ENCODE measurements at regions not wholly inside any gene's neighbourhood (a gene's known extent, or its start where the extent isn't known, plus 50 kb on each side); places are given as distances from the start of the nearest gene placed in this dataset.

DNA sequence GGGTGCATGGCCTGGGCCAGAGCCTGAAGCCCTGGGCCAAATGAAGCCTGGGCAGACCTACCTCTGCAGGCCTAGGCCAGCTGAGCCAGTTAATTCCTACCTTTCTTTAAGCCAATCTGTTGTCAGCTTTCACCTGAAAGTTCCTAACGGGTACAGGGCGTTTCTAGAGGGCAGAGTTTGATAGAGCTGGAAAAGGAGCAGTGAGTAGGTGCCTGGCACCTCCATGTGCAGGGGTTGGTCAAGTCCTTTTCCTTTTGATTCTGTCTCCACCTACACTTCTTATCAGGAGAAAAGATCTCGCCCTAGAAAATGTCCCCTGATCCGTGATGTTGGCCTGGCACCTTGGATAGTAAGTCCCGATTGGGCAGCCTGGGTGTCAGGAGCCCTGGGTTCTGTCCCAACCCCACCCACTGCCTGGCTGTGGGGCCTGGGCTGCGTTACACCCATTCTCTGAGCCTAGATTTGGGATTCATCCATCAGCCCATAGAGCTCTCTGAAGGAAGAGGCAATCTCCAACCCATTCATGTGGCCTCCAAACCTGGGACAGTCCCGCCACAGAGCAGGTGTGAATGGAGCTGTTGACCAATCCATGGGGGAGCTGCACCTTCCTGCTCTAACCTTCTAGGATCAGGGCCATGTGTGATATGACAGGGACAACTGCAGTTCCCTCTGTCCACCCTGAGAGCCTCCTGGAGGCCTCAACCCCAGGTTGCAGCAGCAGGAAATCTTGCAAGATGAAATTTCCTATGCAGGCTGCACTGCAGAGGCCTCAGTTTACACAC lies 304.3 kb downstream of the MATN1 start:
- Histone ChIP-seq H3K27ac (ENCODE audit: low read depth, low read length, severe bottlenecking) (no peak overlapping the region), H3K36me3 (ENCODE audit: control insufficient read depth, insufficient read depth, low read length) (no peaks in the 10 kb centered on the region), H3K4me1 (ENCODE audit: control insufficient read depth, insufficient read depth, low read length, poor library complexity, severe bottlenecking) (no peaks in the 10 kb centered on the region), H3K9me3 (ENCODE audit: control insufficient read depth, low read length) (no peaks in the 10 kb centered on the region), H3K4me3 (ENCODE audit: extremely low read depth, insufficient read depth, low read length, poor library complexity, severe bottlenecking) (no peak overlapping the region)
- 89% methylated on average over 3 of the region's 7 CpGs for WGBS, 2 experiments (ENCODE audit: insufficient coverage in 2 of 2)

GRCh38 chr1:30418061-30418938 lies 305.1 kb downstream of the MATN1 start:
- Histone ChIP-seq H3K4me1 (ENCODE audit: control insufficient read depth, insufficient read depth, low read length, poor library complexity, severe bottlenecking) (peaks cover 2% of the 10 kb centered on the region), H3K4me3 (ENCODE audit: extremely low read depth, insufficient read depth, low read length, poor library complexity, severe bottlenecking) (no peak overlapping the region), H3K36me3 (ENCODE audit: control insufficient read depth, insufficient read depth, low read length) (no peaks in the 10 kb centered on the region), H3K9me3 (ENCODE audit: control insufficient read depth, low read length) (no peaks in the 10 kb centered on the region), H3K27ac (ENCODE audit: low read depth, low read length, severe bottlenecking) (no peak overlapping the region)
- 76 to 89% methylated on average over 7 to 8 of the region's 10 CpGs for WGBS, 2 experiments (ENCODE audit: insufficient coverage in 2 of 2)

DNA sequence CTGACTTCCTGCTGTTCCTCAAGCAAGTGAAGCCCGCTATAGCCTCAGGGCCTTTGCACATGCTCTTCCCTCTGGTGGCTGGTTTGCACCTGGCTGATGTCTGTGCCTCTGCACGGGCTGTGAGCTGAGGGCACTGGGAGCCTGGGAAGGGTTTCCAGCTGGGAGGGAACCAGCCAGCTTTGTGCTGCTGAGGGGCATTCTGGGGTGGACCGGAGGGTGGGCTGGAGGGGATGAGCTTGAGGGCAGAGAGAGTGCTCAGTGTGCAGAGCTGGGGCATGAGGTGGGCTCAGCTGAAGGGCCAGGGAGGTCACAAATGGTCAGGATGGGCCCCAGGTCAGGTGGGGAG lies 305.7 kb downstream of the MATN1 start:
- Histone ChIP-seq H3K4me3 (ENCODE audit: extremely low read depth, insufficient read depth, low read length, poor library complexity, severe bottlenecking) (no peak overlapping the region), H3K27ac (ENCODE audit: low read depth, low read length, severe bottlenecking) (no peak overlapping the region), H3K9me3 (ENCODE audit: control insufficient read depth, low read length) (no peaks in the 10 kb centered on the region), H3K4me1 (ENCODE audit: control insufficient read depth, insufficient read depth, low read length, poor library complexity, severe bottlenecking) (peaks cover 6% of the 10 kb centered on the region), H3K36me3 (ENCODE audit: control insufficient read depth, insufficient read depth, low read length) (no peaks in the 10 kb centered on the region)
- WGBS, 2 experiments (ENCODE audit: insufficient coverage in 2 of 2): 70 to 94% methylated on average over 2 of the region's 3 CpGs

GRCh38 chr1:30417001-30417700 lies 306.2 kb downstream of the MATN1 start:
- H3K4me1 ChIP-seq (ENCODE audit: control insufficient read depth, insufficient read depth, low read length, poor library complexity, severe bottlenecking): peaks cover 10% of the 10 kb centered on the region
- WGBS, 2 experiments (ENCODE audit: insufficient coverage in 2 of 2): 80 to 83% methylated on average over 7 of the region's 11 CpGs

DNA sequence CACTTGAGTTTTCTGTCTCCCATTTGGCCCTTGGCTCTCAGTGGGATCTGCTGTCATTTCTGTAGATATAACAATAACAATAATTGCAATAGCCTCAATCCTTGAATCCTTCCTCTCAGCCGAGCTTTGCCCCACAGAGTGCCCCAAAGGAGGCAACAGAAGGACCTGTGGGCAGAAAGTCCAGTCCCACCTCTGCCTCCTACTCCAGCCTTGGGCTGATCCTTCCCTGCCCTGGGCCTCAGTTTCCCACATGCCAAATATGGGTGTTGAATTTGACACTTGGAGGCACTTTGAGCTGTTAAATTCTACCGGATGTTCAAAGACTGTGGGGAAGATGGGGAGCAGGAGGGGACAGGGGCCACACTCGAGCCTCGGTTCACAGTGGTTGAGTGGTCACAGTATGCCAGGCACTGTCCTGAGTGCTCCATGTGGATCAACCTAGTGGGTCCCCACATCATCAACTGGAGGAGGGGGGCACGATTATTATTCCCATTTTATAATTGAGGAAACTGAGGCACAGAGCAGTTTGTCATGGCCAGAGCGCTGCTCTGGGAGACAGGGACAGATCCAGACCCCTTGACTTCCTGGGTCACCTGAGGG lies 307.1 kb downstream of the MATN1 start:
- H3K4me1 ChIP-seq (ENCODE audit: control insufficient read depth, insufficient read depth, low read length, poor library complexity, severe bottlenecking): peaks cover 10% of the 10 kb centered on the region
- 63 to 66% methylated on average over 6 of the region's 6 CpGs for WGBS, 2 experiments (ENCODE audit: insufficient coverage in 2 of 2)
- H3K9me3 ChIP-seq (ENCODE audit: control insufficient read depth, low read length): no peaks in the 10 kb centered on the region
- no peak overlapping the region for H3K4me3 ChIP-seq (ENCODE audit: extremely low read depth, insufficient read depth, low read length, poor library complexity, severe bottlenecking)
- no peaks in the 10 kb centered on the region for H3K36me3 ChIP-seq (ENCODE audit: control insufficient read depth, insufficient read depth, low read length)
- no peak overlapping the region for H3K27ac ChIP-seq (ENCODE audit: low read depth, low read length, severe bottlenecking)

More at GRCh38 chr1:30417001-30417700, 306.2 kb downstream of the MATN1 start:
- no peaks in the 10 kb centered on the region for H3K36me3 ChIP-seq (ENCODE audit: control insufficient read depth, insufficient read depth, low read length)
- H3K9me3 ChIP-seq (ENCODE audit: control insufficient read depth, low read length): no peaks in the 10 kb centered on the region
- no peak overlapping the region for H3K4me3 ChIP-seq (ENCODE audit: extremely low read depth, insufficient read depth, low read length, poor library complexity, severe bottlenecking)
- H3K27ac ChIP-seq (ENCODE audit: low read depth, low read length, severe bottlenecking): no peak overlapping the region

DNA sequence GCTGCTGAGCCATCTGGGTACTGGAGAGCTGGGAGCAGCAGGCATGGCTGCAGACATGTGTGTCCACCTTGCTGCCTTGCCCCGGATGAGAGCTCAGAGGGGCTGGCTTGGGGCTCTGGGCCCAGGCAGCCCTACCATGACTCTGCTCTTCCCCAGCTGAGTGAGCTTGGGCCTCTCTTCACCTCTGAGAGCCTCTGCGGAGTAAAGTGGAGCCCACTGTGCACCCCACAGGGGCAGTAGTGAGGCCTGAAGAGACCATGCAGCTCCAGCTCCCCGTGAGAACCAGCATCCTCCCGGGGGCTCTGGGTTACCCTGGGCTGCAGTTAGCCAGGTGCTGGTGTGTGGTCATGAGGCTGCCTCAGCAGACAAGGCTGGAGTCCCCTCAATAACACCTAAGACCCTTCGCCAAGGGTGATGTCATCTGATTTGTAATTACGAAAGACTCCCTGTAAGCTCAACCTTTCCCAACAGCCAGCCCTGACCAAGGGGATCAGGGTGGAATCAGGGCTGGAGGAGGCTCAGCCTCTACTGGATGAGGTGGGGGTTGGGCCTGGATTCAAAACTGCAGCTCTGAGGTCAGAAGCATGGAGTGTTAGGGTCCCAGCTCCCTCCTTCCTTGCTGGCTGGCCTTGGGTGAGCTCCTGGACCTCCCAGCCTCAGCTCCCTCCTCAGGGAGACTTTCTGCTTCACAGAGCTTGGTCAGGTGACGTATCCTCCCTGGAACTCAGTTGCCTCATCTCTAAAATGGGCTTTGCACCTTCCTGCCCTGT lies 308.0 kb downstream of the MATN1 start:
- H3K4me3 ChIP-seq (ENCODE audit: extremely low read depth, insufficient read depth, low read length, poor library complexity, severe bottlenecking): no peak overlapping the region
- no peak overlapping the region for H3K27ac ChIP-seq (ENCODE audit: low read depth, low read length, severe bottlenecking)
- H3K9me3 ChIP-seq (ENCODE audit: control insufficient read depth, low read length): no peaks in the 10 kb centered on the region
- H3K36me3 ChIP-seq (ENCODE audit: control insufficient read depth, insufficient read depth, low read length): no peaks in the 10 kb centered on the region
- 91 to 92% methylated on average over 2 to 3 of the region's 7 CpGs for WGBS, 2 experiments (ENCODE audit: insufficient coverage in 2 of 2)
- peaks cover 10% of the 10 kb centered on the region for H3K4me1 ChIP-seq (ENCODE audit: control insufficient read depth, insufficient read depth, low read length, poor library complexity, severe bottlenecking)

DNA sequence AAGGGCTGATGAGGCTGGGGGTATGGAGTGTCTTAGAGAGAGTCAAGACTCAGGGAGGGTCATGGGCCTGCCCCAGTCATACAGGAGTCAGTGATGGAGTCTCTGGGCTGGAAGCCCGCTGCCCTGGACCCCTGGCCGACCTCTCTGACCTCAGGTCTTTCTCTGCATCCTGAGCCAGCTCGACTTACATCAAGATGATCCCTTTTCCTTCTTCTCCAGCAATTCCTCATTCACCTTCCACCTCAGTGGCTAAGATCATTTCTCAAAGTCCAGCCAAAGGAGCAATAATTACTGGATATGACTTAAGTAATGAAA lies 308.6 kb downstream of the MATN1 start:
- no peak overlapping the region for H3K27ac ChIP-seq (ENCODE audit: low read depth, low read length, severe bottlenecking)
- H3K36me3 ChIP-seq (ENCODE audit: control insufficient read depth, insufficient read depth, low read length): no peaks in the 10 kb centered on the region
- peaks cover 10% of the 10 kb centered on the region for H3K4me1 ChIP-seq (ENCODE audit: control insufficient read depth, insufficient read depth, low read length, poor library complexity, severe bottlenecking)
- H3K9me3 ChIP-seq (ENCODE audit: control insufficient read depth, low read length): no peaks in the 10 kb centered on the region
- WGBS, 2 experiments (ENCODE audit: insufficient coverage in 2 of 2): 89 to 100% methylated on average over 2 to 3 of the region's 3 CpGs
- no peak overlapping the region for H3K4me3 ChIP-seq (ENCODE audit: extremely low read depth, insufficient read depth, low read length, poor library complexity, severe bottlenecking)

DNA sequence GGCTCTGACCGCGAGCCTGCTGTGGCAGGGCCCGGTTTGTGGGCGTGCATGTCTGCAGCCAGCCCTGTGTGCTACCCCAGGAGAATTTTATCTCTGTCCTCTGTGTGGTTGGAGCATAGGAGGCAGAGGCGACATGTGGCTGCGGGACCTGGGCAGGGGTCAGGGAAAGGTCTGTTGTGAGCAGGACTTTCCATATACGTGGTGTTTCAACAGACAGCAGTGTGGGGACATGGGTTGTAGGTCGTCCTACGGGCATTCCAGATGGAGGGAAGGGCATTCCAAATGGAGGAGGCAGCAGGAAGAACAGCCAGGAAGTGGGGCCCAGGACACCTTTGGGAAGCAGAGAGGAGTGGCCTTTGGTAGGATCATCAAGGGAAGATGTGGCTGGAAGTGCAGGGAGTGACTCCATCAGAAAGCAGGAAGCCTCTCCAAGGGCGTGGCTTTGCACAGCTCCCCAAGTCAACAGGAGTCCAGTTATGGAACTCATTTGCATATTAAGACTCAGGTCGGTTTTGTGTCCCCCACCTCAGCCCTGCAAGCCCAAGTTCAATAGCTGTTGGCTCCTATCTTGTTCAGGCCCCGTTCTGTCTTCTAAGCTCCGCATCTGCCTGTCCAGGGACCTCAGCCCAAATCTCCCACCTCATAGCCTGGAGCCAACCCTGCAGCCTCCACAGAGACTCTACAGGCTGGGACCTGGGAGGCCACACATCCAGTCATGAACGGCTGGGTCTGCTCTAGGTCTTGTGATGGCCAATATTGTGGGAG lies 309.1 kb downstream of the MATN1 start:
- WGBS, 2 experiments (ENCODE audit: insufficient coverage in 2 of 2): 83 to 84% methylated on average over 12 of the region's 14 CpGs
- Histone ChIP-seq H3K27ac (ENCODE audit: low read depth, low read length, severe bottlenecking) (no peak overlapping the region), H3K4me3 (ENCODE audit: extremely low read depth, insufficient read depth, low read length, poor library complexity, severe bottlenecking) (no peak overlapping the region), H3K9me3 (ENCODE audit: control insufficient read depth, low read length) (no peaks in the 10 kb centered on the region), H3K36me3 (ENCODE audit: control insufficient read depth, insufficient read depth, low read length) (no peaks in the 10 kb centered on the region), H3K4me1 (ENCODE audit: control insufficient read depth, insufficient read depth, low read length, poor library complexity, severe bottlenecking) (peaks cover 10% of the 10 kb centered on the region)

DNA sequence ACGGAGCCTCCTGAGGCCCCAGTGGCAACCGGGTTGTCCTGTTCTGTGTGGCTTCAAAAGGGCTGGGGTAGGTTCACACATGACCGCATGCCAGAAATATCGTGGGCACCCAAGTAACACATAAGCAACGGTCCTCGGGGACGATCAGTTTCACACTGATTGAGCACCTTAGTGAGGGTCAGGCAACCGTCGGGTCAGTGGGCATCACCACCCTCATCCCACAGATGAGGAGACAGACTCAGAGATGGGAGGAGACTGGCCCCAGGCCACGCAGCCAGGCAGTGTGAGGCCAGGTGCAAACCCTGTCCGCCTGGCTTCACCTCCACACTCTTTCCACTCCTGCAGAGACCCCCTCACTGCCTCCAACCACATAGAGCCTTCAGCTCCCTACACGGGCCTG lies 309.8 kb downstream of the MATN1 start:
- 88 to 95% methylated on average over 9 to 10 of the region's 12 CpGs for WGBS, 2 experiments (ENCODE audit: insufficient coverage in 2 of 2)
- no peak overlapping the region for H3K4me3 ChIP-seq (ENCODE audit: extremely low read depth, insufficient read depth, low read length, poor library complexity, severe bottlenecking)
- no peaks in the 10 kb centered on the region for H3K9me3 ChIP-seq (ENCODE audit: control insufficient read depth, low read length)
- peaks cover 10% of the 10 kb centered on the region for H3K4me1 ChIP-seq (ENCODE audit: control insufficient read depth, insufficient read depth, low read length, poor library complexity, severe bottlenecking)
- H3K27ac ChIP-seq (ENCODE audit: low read depth, low read length, severe bottlenecking): no peak overlapping the region
- no peaks in the 10 kb centered on the region for H3K36me3 ChIP-seq (ENCODE audit: control insufficient read depth, insufficient read depth, low read length)

All from mesodermal cell (in vitro differentiated cells).